ENCODE measurements at regions not wholly inside any gene's neighbourhood (a gene's known extent, or its start where the extent isn't known, plus 50 kb on each side); places are given as distances from the start of the nearest gene placed in this dataset.

DNA sequence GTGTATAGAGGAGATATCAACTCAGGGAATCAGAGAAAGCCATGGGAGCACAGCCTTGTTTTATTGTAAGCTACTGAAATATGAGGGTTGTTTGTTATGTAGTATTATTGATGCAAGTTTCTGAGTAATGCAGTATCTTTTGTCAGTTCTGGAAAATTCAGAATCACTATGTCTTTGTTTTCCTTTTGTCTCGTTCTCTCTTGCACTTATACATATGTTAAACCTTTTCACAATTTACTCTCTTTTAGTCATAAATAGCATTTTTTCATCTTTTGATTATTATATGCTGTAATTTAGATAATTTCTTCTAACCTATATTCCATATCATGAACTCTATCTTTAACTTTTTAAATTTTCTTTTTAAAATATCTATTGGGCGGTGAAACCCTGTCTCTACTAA is 85.0 kb upstream of the COL3A1 start:
- Histone ChIP-seq H3K27ac (no peak overlapping the region), H2AFZ (no peak overlapping the region), H3K9me3 (ENCODE audit: insufficient read depth, low read depth) (no peaks in the 10 kb centered on the region), H3K4me3 (no peak overlapping the region), H3K4me1 (replicated peaks; ENCODE audit: insufficient read depth) (no peaks in the 10 kb centered on the region), H4K20me1 (ENCODE audit: insufficient read depth) (no peaks in the 10 kb centered on the region), H3K27me3 (ENCODE audit: insufficient read depth, low read depth) (no peaks in the 10 kb centered on the region), H3K9me2 (ENCODE audit: insufficient read depth) (no peaks in the 10 kb centered on the region), H3K79me2 (ENCODE audit: low read depth) (no peaks in the 10 kb centered on the region), H3K36me3 (ENCODE audit: low read depth) (no peaks in the 10 kb centered on the region), H3F3A (ENCODE audit: insufficient read depth, low read depth) (no peaks in the 10 kb centered on the region), H3K4me2 (no peak overlapping the region)
- no peak for DNase-seq
- ChIA-PET CTCF (no interaction called here), POLR2A (ENCODE audit: unreplicated experiment) (interaction anchor here (0.5 kb wide), 1 partner anchor 650 kb away, joined by 3 read pairs; no protein-coding TSS in a partner anchor)
- no TSS peak for BruUV-seq (replicated peaks)
- no peak for TF ChIP-seq EZH2 (IDR thresholded peaks at IDR 0.05; ENCODE audit: low read depth)
- TF ChIP-seq, protein P1, sequence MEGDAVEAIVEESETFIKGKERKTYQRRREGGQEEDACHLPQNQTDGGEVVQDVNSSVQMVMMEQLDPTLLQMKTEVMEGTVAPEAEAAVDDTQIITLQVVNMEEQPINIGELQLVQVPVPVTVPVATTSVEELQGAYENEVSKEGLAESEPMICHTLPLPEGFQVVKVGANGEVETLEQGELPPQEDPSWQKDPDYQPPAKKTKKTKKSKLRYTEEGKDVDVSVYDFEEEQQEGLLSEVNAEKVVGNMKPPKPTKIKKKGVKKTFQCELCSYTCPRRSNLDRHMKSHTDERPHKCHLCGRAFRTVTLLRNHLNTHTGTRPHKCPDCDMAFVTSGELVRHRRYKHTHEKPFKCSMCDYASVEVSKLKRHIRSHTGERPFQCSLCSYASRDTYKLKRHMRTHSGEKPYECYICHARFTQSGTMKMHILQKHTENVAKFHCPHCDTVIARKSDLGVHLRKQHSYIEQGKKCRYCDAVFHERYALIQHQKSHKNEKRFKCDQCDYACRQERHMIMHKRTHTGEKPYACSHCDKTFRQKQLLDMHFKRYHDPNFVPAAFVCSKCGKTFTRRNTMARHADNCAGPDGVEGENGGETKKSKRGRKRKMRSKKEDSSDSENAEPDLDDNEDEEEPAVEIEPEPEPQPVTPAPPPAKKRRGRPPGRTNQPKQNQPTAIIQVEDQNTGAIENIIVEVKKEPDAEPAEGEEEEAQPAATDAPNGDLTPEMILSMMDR (conservative IDR thresholded peaks at IDR 0.05) = no peak
- intact Hi-C loops (cut with micrococcal nuclease; ENCODE audit: unreplicated experiment) = no loop called here

DNA sequence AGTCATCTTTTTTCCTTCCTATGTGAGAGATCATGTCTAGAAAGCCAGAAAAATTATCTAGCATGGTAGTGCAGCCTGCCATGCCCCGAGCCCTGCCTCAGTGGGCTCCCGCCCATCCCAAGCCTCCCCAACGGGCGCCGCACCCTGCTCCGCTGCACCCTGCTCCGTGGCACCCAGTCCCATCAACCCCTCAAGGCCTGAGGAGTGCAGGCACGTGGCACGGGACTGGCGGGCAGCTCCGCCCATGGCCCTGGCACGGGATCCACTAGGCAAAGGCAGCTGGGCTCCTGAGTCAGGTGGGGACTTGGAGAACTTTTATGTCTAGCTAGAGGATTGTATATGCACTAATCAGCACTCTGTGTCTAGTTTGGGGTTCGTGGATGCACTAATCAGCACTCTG is 83.4 kb upstream of the COL3A1 start:
- intact Hi-C loops (cut with micrococcal nuclease; ENCODE audit: unreplicated experiment) = no loop called here
- no peaks in the 10 kb centered on the region for H3K27me3 ChIP-seq (ENCODE audit: insufficient read depth, low read depth)
- H3K79me2 ChIP-seq (ENCODE audit: low read depth) = no peaks in the 10 kb centered on the region
- DNase-seq = no peak
- no peaks in the 10 kb centered on the region for H3K4me1 ChIP-seq (replicated peaks; ENCODE audit: insufficient read depth)
- no peak overlapping the region for H3K4me2 ChIP-seq
- no peaks in the 10 kb centered on the region for H4K20me1 ChIP-seq (ENCODE audit: insufficient read depth)
- no peaks in the 10 kb centered on the region for H3K9me3 ChIP-seq (ENCODE audit: insufficient read depth, low read depth)
- no peaks in the 10 kb centered on the region for H3F3A ChIP-seq (ENCODE audit: insufficient read depth, low read depth)
- H2AFZ ChIP-seq = no peak overlapping the region
- H3K36me3 ChIP-seq (ENCODE audit: low read depth) = no peaks in the 10 kb centered on the region
- H3K27ac ChIP-seq = no peak overlapping the region
- no TSS peak for BruUV-seq (replicated peaks)
- TF ChIP-seq, protein P1 (conservative IDR thresholded peaks at IDR 0.05) = no peak
- TF ChIP-seq EZH2 (IDR thresholded peaks at IDR 0.05; ENCODE audit: low read depth) = no peak
- ChIA-PET POLR2A (ENCODE audit: unreplicated experiment) (no interaction called here), CTCF (no interaction called here)
- no peaks in the 10 kb centered on the region; the same call in 1 of the 2 replicates for H3K9me2 ChIP-seq (ENCODE audit: insufficient read depth)
- H3K4me3 ChIP-seq = no peak overlapping the region

DNA sequence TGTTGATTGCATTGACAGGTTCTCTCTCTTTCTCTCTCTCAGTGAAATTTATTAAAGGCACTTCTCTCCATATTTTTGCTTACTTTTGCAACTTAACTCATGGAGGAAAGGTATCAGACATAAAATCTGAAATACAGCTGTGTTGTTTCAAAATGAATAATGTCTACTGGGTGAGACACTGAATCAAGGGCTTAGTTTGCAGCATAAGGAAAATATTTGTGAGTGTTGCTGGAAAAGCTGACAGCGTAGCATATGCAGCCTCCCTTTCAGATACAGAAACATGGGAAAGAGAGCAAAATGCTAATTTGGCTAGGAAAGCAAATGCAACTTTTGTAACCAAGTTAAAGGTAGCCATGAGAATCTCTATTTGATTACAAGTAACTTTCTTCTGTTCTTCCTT is 81.5 kb upstream of the COL3A1 start:
- Histone ChIP-seq H3K27me3 (ENCODE audit: insufficient read depth, low read depth) (no peaks in the 10 kb centered on the region), H3K27ac (no peak overlapping the region), H3K4me1 (replicated peaks; ENCODE audit: insufficient read depth) (no peaks in the 10 kb centered on the region), H3K79me2 (ENCODE audit: low read depth) (no peaks in the 10 kb centered on the region), H3K36me3 (ENCODE audit: low read depth) (no peaks in the 10 kb centered on the region), H3K9me2 (ENCODE audit: insufficient read depth) (no peaks in the 10 kb centered on the region; the same call in 1 of the 2 replicates), H3K9me3 (ENCODE audit: insufficient read depth, low read depth) (no peaks in the 10 kb centered on the region), H2AFZ (no peak overlapping the region), H4K20me1 (ENCODE audit: insufficient read depth) (no peaks in the 10 kb centered on the region), H3F3A (ENCODE audit: insufficient read depth, low read depth) (no peaks in the 10 kb centered on the region), H3K4me2 (no peak overlapping the region), H3K4me3 (no peak overlapping the region)
- BruUV-seq (replicated peaks) = no TSS peak
- POLR2A ChIA-PET (ENCODE audit: unreplicated experiment) = no interaction called here
- DNase-seq = no peak
- CTCF ChIA-PET = no interaction called here
- intact Hi-C loops (cut with micrococcal nuclease; ENCODE audit: unreplicated experiment) = no loop called here
- TF ChIP-seq, protein P1 (conservative IDR thresholded peaks at IDR 0.05) = no peak
- TF ChIP-seq EZH2 (IDR thresholded peaks at IDR 0.05; ENCODE audit: low read depth) = no peak
